Activated naive CD8-positive, alpha-beta T cell treated with anti-CD3 and anti-CD28 coated beads, Interleukin-2, amount 10 ng/mL, durations not matched to agents 7 days and 5 days (primary cell): ENCODE measurements at regions not wholly inside any gene's neighbourhood (a gene's known extent, or its start where the extent isn't known, plus 50 kb on each side); places are given as distances from the start of the nearest gene placed in this dataset.
"Not testable (repeated sequence)": the region's sequence is repeated elsewhere in the genome, so short reads cannot be mapped to it uniquely, and the experiment has no call there.

ENCODE experiments used
- ATAC-seq: fragments of 150-1000 bp; cut with Tn5 transposase; one replicate; pipeline ENCODE4 v1.10.0; 2021; ENCODE audit warnings: low read depth, moderate library complexity
- POLR2A ChIA-PET: fragments of 350-600 bp; sonication (Branson Sonifier 250); formaldehyde crosslinking; loops from one replicate; lab custom pipeline; 2021; ENCODE audit warnings: antibody characterized with exemption; lab: Charles Lee
- DNase-seq: peaks from one replicate; pipeline ENCODE4 v3.0.0; 2021
- H3K27ac Mint-ChIP-seq: one replicate; pipeline ENCODE4 v1.8.0; 2022; ENCODE audit warnings: mild to moderate bottlenecking, mixed read lengths
- H3K27me3 Mint-ChIP-seq: one replicate; pipeline ENCODE4 v1.8.0; 2022; ENCODE audit warnings: mild to moderate bottlenecking, moderate library complexity, mixed read lengths
- H3K36me3 Mint-ChIP-seq: one replicate; pipeline ENCODE4 v1.8.0; 2021; ENCODE audit warnings: mild to moderate bottlenecking, mixed read lengths
- H3K4me1 Mint-ChIP-seq: one replicate; pipeline ENCODE4 v1.8.0; 2021; ENCODE audit warnings: mixed read lengths
- H3K4me3 Mint-ChIP-seq: one replicate; pipeline ENCODE4 v1.8.0; 2022; ENCODE audit warnings: mild to moderate bottlenecking, moderate library complexity, mixed read lengths
- H3K9me3 Mint-ChIP-seq: one replicate; pipeline ENCODE4 v1.8.0; 2021; ENCODE audit warnings: mixed read lengths

DNA sequence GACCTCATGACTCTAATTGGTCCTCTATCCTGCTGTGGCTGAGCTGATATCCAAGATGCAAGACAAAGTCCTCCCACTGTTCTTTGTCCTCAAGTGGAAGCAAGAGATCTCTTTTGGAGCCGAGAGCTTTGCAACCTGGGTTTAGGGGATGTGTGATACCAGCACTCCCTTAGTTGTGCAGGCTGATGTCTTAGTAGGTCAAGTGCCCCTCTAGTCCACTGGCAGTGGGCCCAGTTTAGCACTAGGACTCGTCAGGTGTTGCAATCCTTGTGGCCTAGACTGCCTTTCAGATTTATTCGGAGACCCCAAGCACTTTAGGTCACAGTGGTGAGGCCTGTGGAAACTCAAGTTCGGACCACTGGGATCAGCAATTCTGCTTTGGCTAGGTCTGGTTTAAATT lies 64.0 kb downstream of the GPRASP3 start:
- POLR2A ChIA-PET, result no interaction called here
- Mint-ChIP-seq H3K4me3 (no peak overlapping the region), H3K27ac (no peak overlapping the region), H3K36me3 (peaks cover 22% of the 10 kb centered on the region), H3K9me3 (no peaks in the 10 kb centered on the region), H3K27me3 (no peaks in the 10 kb centered on the region), H3K4me1 (no peaks in the 10 kb centered on the region)
- no peak for ATAC-seq
- DNase-seq, result no peak

DNA sequence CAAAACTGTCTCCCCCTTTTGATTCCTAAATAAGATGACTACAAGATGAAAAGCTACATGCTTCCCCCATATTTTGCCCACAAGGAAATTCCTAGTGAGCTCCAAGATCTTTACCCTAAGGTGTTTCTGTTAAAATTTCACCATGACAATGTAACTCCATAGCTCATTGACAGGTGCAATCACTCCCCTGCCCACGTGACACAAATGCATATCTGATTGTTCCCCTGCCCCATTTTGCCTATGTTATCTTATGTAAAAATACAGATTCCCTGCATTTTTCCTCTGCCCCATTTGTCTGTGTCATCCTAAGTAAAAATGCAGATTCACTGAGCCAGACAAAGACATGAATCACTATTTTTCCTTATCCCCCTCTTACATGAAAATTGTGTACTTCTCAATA lies 66.7 kb downstream of the GPRASP3 start:
- Mint-ChIP-seq H3K27me3 (no peaks in the 10 kb centered on the region), H3K27ac (no peak overlapping the region), H3K4me1 (no peaks in the 10 kb centered on the region), H3K36me3 (peaks cover 23% of the 10 kb centered on the region), H3K4me3 (no peak overlapping the region), H3K9me3 (no peaks in the 10 kb centered on the region)
- POLR2A ChIA-PET, result no interaction called here
- ATAC-seq, result no peak
- no peak for DNase-seq

DNA sequence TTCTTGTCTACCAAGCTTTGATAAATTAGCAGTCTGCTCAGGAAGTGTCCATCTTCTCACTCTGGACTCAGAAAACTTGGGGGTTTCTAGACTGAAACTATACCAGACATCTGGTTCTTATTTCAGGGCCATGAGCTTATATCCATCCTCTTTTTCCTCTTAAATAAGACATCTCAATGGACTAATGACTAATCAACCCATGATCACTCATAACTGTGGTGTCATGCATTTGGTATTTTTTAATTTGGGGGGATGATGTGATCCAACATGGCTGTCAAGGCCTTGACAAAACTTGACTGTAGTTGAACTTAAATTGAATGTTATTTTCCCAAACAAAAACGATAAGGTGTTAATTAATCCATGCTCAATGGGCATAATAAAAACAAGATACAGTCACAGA lies 87.8 kb downstream of the GPRASP3 start:
- Mint-ChIP-seq H3K9me3 (peaks cover 2% of the 10 kb centered on the region), H3K36me3 (peaks cover 2% of the 10 kb centered on the region), H3K27ac (no peak overlapping the region), H3K4me1 (no peaks in the 10 kb centered on the region), H3K27me3 (no peaks in the 10 kb centered on the region), H3K4me3 (no peak overlapping the region)
- DNase-seq (no peak), ATAC-seq (no peak)
- POLR2A ChIA-PET, result no interaction called here

GRCh38 chrX:102818269-102818668 lies 97.7 kb downstream of the GPRASP3 start:
- H3K27ac Mint-ChIP-seq, H3K9me3 Mint-ChIP-seq, H3K4me3 Mint-ChIP-seq, ATAC-seq, POLR2A ChIA-PET, DNase-seq, H3K4me1 Mint-ChIP-seq, H3K27me3 Mint-ChIP-seq: not testable (repeated sequence)
- H3K36me3 Mint-ChIP-seq, result peaks cover 18% of the 10 kb centered on the region

DNA sequence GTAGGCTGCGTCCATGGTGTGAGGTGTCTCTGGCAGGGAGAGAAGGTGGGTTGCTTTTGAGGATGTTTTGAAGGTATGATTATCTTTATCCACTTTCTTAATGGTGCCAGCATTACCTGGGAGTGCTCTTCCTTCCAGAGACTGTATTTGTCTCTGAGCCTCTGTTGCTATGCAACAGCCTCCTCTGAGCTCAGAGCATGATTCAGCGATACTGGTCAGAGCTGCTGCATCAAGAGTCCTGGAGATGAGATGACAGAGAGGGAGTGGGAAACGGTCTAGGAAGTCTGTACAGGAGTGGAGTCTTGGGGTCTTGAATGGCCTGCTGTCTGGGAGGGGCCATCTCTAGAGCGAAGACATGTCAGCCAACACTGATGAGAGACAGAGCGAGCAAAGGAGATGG lies 104.4 kb upstream of the RAB40AL start:
- DNase-seq, result no peak
- Mint-ChIP-seq H3K27me3 (no peaks in the 10 kb centered on the region), H3K9me3 (no peaks in the 10 kb centered on the region), H3K4me1 (peaks cover 2% of the 10 kb centered on the region), H3K27ac (no peak overlapping the region), H3K4me3 (no peak overlapping the region), H3K36me3 (no peaks in the 10 kb centered on the region)
- POLR2A ChIA-PET, result no interaction called here
- ATAC-seq, result no peak

DNA sequence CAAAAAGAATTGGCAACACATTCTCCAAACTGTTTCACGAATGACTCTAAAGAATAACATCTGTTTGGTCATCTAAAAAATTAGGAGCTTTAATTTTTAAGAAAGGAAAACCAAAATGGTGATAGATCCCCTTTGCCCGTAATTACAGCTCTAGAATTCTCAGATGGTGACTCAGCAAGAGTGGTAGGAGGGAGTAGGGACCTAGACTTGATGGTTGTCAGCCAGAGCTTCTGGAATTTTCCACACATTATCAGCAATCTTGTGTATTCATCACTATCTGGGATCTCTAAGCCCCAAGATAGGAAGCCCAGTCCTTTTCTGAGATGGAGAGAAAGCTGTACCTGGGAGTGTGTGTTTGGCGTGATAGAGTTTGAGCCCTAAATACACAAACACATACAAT lies 103.9 kb upstream of the RAB40AL start:
- H3K36me3 Mint-ChIP-seq, result no peaks in the 10 kb centered on the region
- POLR2A ChIA-PET, result no interaction called here
- DNase-seq (no peak), ATAC-seq (no peak)
- peaks cover 2% of the 10 kb centered on the region for H3K4me1 Mint-ChIP-seq
- no peaks in the 10 kb centered on the region for H3K9me3 Mint-ChIP-seq
- no peak overlapping the region for H3K27ac Mint-ChIP-seq
- H3K27me3 Mint-ChIP-seq, result no peaks in the 10 kb centered on the region
- H3K4me3 Mint-ChIP-seq, result no peak overlapping the region

DNA sequence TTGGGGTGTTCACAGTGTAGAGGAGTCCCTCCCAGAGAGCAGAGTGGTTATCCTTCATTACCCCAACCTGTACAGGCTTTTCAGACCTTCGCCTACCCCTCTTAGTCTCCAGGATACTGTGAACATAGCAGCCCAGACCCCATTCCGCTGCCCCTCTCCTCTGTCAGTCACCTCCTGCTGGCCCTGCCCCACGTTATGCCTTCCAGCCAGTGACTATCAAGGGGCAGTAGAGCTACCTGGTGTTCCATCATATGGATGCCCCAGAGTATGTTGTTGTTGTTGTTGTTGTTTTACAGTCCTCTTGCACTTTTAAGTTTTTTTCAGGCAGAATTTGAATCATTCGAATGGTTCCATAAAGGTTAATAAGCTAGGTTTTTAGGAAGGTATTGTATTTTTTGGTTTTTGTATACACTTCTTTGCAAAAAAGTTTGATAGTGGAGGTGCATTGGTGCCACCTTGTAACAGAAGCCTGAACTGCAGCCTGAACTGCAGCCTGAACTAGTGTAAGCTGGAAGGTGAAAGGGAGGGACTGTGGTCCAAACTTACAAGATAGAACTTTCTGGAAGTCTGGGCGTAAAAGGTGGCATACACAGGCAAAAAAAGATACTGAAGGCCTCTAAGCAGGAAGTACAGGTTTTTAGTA lies 101.4 kb upstream of the RAB40AL start:
- no peaks in the 10 kb centered on the region for H3K36me3 Mint-ChIP-seq
- POLR2A ChIA-PET, result no interaction called here
- H3K27me3 Mint-ChIP-seq, result no peaks in the 10 kb centered on the region
- DNase-seq (no peak), ATAC-seq (no peak)
- H3K4me3 Mint-ChIP-seq, result no peak overlapping the region
- no peak overlapping the region for H3K27ac Mint-ChIP-seq
- H3K9me3 Mint-ChIP-seq, result no peaks in the 10 kb centered on the region
- peaks cover 6% of the 10 kb centered on the region for H3K4me1 Mint-ChIP-seq

DNA sequence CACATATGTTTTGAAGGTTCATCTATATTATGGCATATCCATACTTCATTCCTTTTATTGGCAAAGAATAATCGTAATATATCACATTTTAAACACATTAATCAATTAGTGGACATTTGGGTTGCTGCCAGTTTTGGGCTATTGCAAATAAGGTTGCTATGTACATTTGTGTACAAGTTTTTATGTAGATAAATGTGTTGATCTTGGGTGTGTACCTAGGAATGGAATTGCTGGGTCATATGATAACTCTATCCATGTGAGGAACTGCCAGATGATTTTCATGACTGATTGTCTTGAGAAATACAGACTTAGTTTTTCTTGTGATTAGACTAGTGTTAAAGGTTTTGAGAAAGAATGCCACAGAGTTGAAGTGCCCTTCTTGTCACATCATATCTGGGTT lies 99.2 kb upstream of the RAB40AL start:
- POLR2A ChIA-PET, result no interaction called here
- DNase-seq (no peak), ATAC-seq (no peak)
- Mint-ChIP-seq H3K4me3 (no peak overlapping the region), H3K27ac (no peak overlapping the region), H3K9me3 (no peaks in the 10 kb centered on the region), H3K4me1 (peaks cover 4% of the 10 kb centered on the region), H3K27me3 (no peaks in the 10 kb centered on the region), H3K36me3 (no peaks in the 10 kb centered on the region)

GRCh38 chrX:102840871-102841705 lies 96.0 kb upstream of the RAB40AL start:
- ATAC-seq, result no peak

GRCh38 chrX:102841706-102842003 lies 95.4 kb upstream of the RAB40AL start:
- H3K27me3 Mint-ChIP-seq, result no peaks in the 10 kb centered on the region
- no peak overlapping the region for H3K27ac Mint-ChIP-seq
- H3K4me3 Mint-ChIP-seq, result no peak overlapping the region
- POLR2A ChIA-PET, result no interaction called here
- no peaks in the 10 kb centered on the region for H3K36me3 Mint-ChIP-seq
- H3K4me1 Mint-ChIP-seq, result peaks cover 4% of the 10 kb centered on the region
- no peak for DNase-seq
- no peak for ATAC-seq
- H3K9me3 Mint-ChIP-seq, result no peaks in the 10 kb centered on the region

More at GRCh38 chrX:102840871-102841705, 96.0 kb upstream of the RAB40AL start:
- POLR2A ChIA-PET, result no interaction called here
- no peak for DNase-seq
- Mint-ChIP-seq H3K4me3 (no peak overlapping the region), H3K27me3 (no peaks in the 10 kb centered on the region), H3K36me3 (no peaks in the 10 kb centered on the region), H3K9me3 (no peaks in the 10 kb centered on the region), H3K4me1 (peaks cover 4% of the 10 kb centered on the region), H3K27ac (no peak overlapping the region)

DNA sequence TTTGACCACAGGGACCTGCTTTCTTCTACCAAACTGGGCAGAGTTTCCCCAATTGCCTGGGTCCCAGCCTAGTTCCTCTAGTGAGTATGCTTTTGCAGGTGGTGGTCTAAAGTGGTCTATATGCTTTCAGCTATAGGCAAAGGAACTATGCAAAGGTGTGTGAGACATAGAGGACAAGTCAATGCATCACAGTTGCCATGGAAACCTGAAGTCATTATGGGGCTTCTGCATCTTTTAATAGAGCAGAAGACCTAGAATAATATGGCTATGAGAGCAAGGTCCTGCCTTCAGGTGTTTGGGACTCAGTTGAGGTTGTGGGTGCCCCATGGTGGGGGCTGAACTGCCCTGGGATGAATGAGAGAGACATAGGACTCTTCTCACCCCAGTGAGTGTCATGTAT lies 92.1 kb upstream of the RAB40AL start:
- Mint-ChIP-seq H3K27me3 (no peaks in the 10 kb centered on the region), H3K27ac (no peak overlapping the region), H3K9me3 (no peaks in the 10 kb centered on the region), H3K36me3 (peaks cover 2% of the 10 kb centered on the region), H3K4me3 (no peak overlapping the region), H3K4me1 (no peaks in the 10 kb centered on the region)
- POLR2A ChIA-PET, result no interaction called here
- ATAC-seq, result no peak
- DNase-seq, result no peak

DNA sequence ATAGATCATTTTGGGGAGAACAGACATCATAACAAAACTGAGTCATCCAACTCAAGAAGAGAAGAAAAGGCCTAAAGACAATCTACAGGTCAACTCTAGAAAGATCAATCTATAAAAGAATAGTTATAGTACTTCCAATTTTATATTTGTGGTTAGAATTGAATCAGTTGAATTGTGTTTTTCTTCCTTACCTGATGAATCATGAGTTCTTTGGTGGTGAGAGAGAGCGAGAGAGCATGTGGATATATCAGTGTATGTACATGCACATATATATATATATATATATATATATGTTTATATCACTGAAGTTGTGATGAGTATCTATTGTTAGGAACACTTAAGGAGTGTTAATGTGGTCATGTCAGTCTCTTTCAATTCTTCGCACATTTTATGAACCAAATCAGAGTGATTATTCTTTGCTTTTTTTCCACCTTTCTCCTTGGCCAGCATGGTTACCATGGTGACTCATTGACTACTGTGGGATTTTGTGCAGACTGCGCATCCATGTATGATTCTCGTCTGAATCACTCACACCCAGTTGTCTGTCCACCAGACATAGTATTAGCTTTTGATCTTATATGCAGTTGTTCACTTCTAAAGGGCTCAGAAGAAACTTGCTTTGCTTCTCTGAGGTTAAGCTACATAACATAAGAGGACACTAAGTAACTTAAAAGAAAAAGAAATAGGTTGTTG lies 90.4 kb upstream of the RAB40AL start:
- no peak for DNase-seq
- no peaks in the 10 kb centered on the region for H3K27me3 Mint-ChIP-seq
- no peak for ATAC-seq
- no peak overlapping the region for H3K4me3 Mint-ChIP-seq
- no peaks in the 10 kb centered on the region for H3K4me1 Mint-ChIP-seq
- H3K36me3 Mint-ChIP-seq, result peaks cover 2% of the 10 kb centered on the region
- no peak overlapping the region for H3K27ac Mint-ChIP-seq
- POLR2A ChIA-PET, result no interaction called here
- H3K9me3 Mint-ChIP-seq, result no peaks in the 10 kb centered on the region

GRCh38 chrX:102847362-102847761 lies 89.7 kb upstream of the RAB40AL start:
- no peaks in the 10 kb centered on the region for H3K4me1 Mint-ChIP-seq
- DNase-seq (no peak), ATAC-seq (no peak)
- peaks cover 2% of the 10 kb centered on the region for H3K36me3 Mint-ChIP-seq
- no peaks in the 10 kb centered on the region for H3K27me3 Mint-ChIP-seq
- H3K9me3 Mint-ChIP-seq, result no peaks in the 10 kb centered on the region
- H3K4me3 Mint-ChIP-seq, result no peak overlapping the region
- H3K27ac Mint-ChIP-seq, result no peak overlapping the region
- POLR2A ChIA-PET, result no interaction called here

DNA sequence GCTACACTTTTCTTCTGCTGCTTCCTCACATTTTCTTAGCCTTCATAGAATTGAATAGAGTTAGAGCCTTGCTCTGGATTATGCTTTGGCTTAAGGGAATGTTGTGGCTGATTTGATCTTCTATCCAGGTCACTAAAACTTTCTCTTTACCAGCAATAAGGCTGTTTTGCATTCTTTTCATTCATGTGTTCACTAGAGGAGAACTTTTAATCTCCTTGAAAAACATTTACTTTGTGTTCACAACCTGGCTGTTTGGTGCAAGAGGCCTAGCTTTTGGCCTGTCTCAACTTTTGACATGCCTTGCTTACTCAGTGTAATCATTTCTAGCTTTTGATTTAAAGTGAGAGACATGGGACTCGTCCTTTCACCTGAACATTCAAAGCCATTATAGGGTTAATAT lies 87.7 kb upstream of the RAB40AL start:
- Mint-ChIP-seq H3K4me3 (no peak overlapping the region), H3K27me3 (no peaks in the 10 kb centered on the region), H3K4me1 (no peaks in the 10 kb centered on the region), H3K9me3 (no peaks in the 10 kb centered on the region), H3K36me3 (peaks cover 4% of the 10 kb centered on the region), H3K27ac (no peak overlapping the region)
- ATAC-seq (no peak), DNase-seq (no peak)
- POLR2A ChIA-PET, result no interaction called here
